ENCODE measurements at regions not wholly inside any gene's neighbourhood (a gene's known extent, or its start where the extent isn't known, plus 50 kb on each side); places are given as distances from the start of the nearest gene placed in this dataset.

GRCh38 chr5:103668281-103668680 is 105.7 kb upstream of the NUDT12 start:
- H3K4me1 ChIP-seq (ENCODE audit: insufficient read depth, low read length), result no peaks in the 10 kb centered on the region
- H2BK5ac ChIP-seq (ENCODE audit: insufficient read length, low read length), result no peak overlapping the region
- Mint-ChIP-seq H3K27ac (no peak overlapping the region), H3K36me3 (ENCODE audit: insufficient read depth in 1 of 3, low read depth in 3 of 3) (peaks cover 6 to 23% (median 10%) of the 10 kb centered on the region in 3 experiments), H3K4me1 (peaks cover 0 to 4% of the 10 kb centered on the region in 2 experiments; a peak in 1 of 4 replicates), H3K9me3 (peaks cover 9 to 15% of the 10 kb centered on the region in 2 experiments), H3K27me3 (ENCODE audit: low read depth) (no peaks in the 10 kb centered on the region), H3K4me3 (no peak overlapping the region)
- H3K56ac ChIP-seq (ENCODE audit: insufficient read length, low read depth, low read length), result no peak overlapping the region
- H3K79me2 ChIP-seq (ENCODE audit: insufficient read depth, low read length), result no peaks in the 10 kb centered on the region
- no peak for DNase-seq
- no peak overlapping the region for H2AFZ ChIP-seq (ENCODE audit: low read length)
- no peak overlapping the region for H3K4me2 ChIP-seq (ENCODE audit: insufficient read depth, insufficient read length, low read length)
- H4K91ac ChIP-seq (ENCODE audit: insufficient read length, low read depth, low read length), result no peak overlapping the region
- H3K23ac ChIP-seq (ENCODE audit: insufficient read length, low read depth, low read length), result no peak overlapping the region
- no peak for TF ChIP-seq CTCF (conservative IDR thresholded peaks at IDR 0.05)
- no peaks in the 10 kb centered on the region for H4K20me1 ChIP-seq (ENCODE audit: control insufficient read depth, insufficient read depth, insufficient read length)
- H3K4ac ChIP-seq (ENCODE audit: low read depth, low read length), result no peak overlapping the region
- H3K79me1 ChIP-seq (ENCODE audit: insufficient read depth, low read depth, low read length, poor library complexity, severe bottlenecking), result no peaks in the 10 kb centered on the region
- H2BK12ac ChIP-seq (ENCODE audit: insufficient read length, low read depth, low read length), result no peak overlapping the region
- H3K27ac ChIP-seq (ENCODE audit: insufficient read length, low read depth, low read length), result no peak overlapping the region
- no CpG with 5 or more reads among the region's 3 CpGs for WGBS (ENCODE audit: extremely low coverage, insufficient read length, low lambda C conversion rate)
- H2BK120ac ChIP-seq (ENCODE audit: low read depth, low read length, poor library complexity, severe bottlenecking), result no peak overlapping the region
- H2BK15ac ChIP-seq (ENCODE audit: low read depth, low read length), result no peak overlapping the region
- no peaks in the 10 kb centered on the region for H3K23me2 ChIP-seq (ENCODE audit: insufficient read length, low read depth, low read length, poor library complexity, severe bottlenecking)
- H4K5ac ChIP-seq (ENCODE audit: insufficient read length, low read depth, low read length), result no peak overlapping the region
- no peak overlapping the region for H2AK5ac ChIP-seq (ENCODE audit: insufficient read length, low read length)
- H3K27me3 ChIP-seq (ENCODE audit: insufficient read depth, low read length), result no peaks in the 10 kb centered on the region
- no peaks in the 10 kb centered on the region for H3K9me3 ChIP-seq (ENCODE audit: control insufficient read depth, low read depth, low read length)
- no peak overlapping the region for H3T11ph ChIP-seq (ENCODE audit: low read length)
- H4K8ac ChIP-seq (replicated peaks; ENCODE audit: insufficient read length, low read depth, low read length), result no peak overlapping the region
- H3K18ac ChIP-seq (ENCODE audit: insufficient read length, low read depth, low read length), result no peak overlapping the region
- H2BK20ac ChIP-seq (ENCODE audit: low read depth, low read length, poor library complexity, severe bottlenecking), result no peak overlapping the region
- no peak overlapping the region for H3K14ac ChIP-seq (ENCODE audit: insufficient read depth, low read length)
- H3K9ac ChIP-seq (ENCODE audit: extremely low read depth, insufficient read length, low read length), result no peak overlapping the region
